KOPT-K1 (cell line): ENCODE measurements at regions not wholly inside any gene's neighbourhood (a gene's known extent, or its start where the extent isn't known, plus 50 kb on each side); places are given as distances from the start of the nearest gene placed in this dataset.

ENCODE experiments used
- H3K27ac ChIP-seq: fragments of 200-600 bp; sonication (generic); 2 replicates; pipeline ENCODE4 v1.5.1; 2016; ENCODE audit warnings: antibody characterized with exemption, mild to moderate bottlenecking, low read depth, low read length; ENCODE audit not compliant: poor library complexity, severe bottlenecking
- H3K36me3 ChIP-seq: fragments of 200-600 bp; sonication (generic); 2 replicates; pipeline ENCODE4 v1.5.1; 2017; ENCODE audit warnings: antibody characterized with exemption, mild to moderate bottlenecking, low read length, moderate library complexity; ENCODE audit not compliant: insufficient read depth
- H3K9me3 ChIP-seq: fragments of 200-600 bp; sonication (generic); 2 replicates; pipeline ENCODE4 v1.5.1; 2017; ENCODE audit warnings: antibody characterized with exemption, low read length, mild to moderate bottlenecking; ENCODE audit not compliant: insufficient read depth, poor library complexity, severe bottlenecking

DNA sequence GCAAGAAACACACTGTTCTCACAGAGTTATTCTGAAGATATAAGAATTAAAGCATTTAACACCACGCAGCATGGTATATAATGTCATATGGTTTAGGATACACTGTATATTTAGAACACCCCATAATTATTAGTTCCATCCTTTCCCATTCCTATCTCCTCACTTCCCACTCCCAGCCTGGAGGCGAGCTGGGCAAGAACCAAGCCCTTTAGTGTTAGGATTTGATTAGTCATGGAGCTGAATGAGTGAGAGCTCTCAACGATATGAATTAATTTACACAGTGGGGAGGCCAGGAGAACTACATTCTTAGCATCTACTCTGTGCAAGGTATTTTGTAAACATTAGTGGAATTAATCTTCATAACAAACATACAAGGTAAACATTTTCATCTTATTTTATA, 934.3 kb downstream of the DIAPH3 start:
- no peak overlapping the region for H3K27ac ChIP-seq
- H3K36me3 ChIP-seq: no peaks in the 10 kb centered on the region
- no peaks in the 10 kb centered on the region for H3K9me3 ChIP-seq

GRCh38 chr13:59229861-59230260, 933.9 kb downstream of the DIAPH3 start:
- Histone ChIP-seq H3K9me3 (no peaks in the 10 kb centered on the region), H3K36me3 (no peaks in the 10 kb centered on the region), H3K27ac (no peak overlapping the region)

GRCh38 chr13:59230484-59231264, 933.1 kb downstream of the DIAPH3 start:
- Histone ChIP-seq H3K36me3 (no peaks in the 10 kb centered on the region), H3K9me3 (no peaks in the 10 kb centered on the region), H3K27ac (no peak overlapping the region)

- H3K36me3 ChIP-seq: no peaks in the 10 kb centered on the region
- H3K9me3 ChIP-seq: no peaks in the 10 kb centered on the region
- no peak overlapping the region for H3K27ac ChIP-seq
Observed at GRCh38 chr13:59236309-59236919, 927.3 kb downstream of the DIAPH3 start.

DNA sequence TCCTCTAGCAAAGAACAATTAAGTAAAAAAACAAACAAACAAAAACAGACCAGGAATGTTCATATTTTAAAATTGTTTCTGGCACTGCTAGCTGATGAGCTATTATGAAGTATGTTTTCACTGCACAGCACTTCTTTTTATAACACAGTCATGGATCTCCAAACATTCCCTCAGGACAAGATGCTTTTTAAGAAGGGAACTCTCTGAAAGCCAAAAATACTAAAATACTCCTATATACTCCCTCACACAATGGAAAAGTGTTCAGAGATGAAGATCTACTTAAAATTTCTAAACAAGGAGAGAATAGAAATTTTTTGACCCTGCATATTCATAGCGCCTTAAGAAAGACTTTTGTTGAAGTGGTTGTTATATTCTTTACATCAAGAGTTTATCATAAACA, 926.8 kb downstream of the DIAPH3 start:
- no peaks in the 10 kb centered on the region for H3K9me3 ChIP-seq
- H3K27ac ChIP-seq: no peak overlapping the region
- H3K36me3 ChIP-seq: no peaks in the 10 kb centered on the region

- Histone ChIP-seq H3K36me3 (no peaks in the 10 kb centered on the region), H3K9me3 (no peaks in the 10 kb centered on the region), H3K27ac (no peak overlapping the region)
Observed at GRCh38 chr13:59247171-59247570, 916.6 kb downstream of the DIAPH3 start.

DNA sequence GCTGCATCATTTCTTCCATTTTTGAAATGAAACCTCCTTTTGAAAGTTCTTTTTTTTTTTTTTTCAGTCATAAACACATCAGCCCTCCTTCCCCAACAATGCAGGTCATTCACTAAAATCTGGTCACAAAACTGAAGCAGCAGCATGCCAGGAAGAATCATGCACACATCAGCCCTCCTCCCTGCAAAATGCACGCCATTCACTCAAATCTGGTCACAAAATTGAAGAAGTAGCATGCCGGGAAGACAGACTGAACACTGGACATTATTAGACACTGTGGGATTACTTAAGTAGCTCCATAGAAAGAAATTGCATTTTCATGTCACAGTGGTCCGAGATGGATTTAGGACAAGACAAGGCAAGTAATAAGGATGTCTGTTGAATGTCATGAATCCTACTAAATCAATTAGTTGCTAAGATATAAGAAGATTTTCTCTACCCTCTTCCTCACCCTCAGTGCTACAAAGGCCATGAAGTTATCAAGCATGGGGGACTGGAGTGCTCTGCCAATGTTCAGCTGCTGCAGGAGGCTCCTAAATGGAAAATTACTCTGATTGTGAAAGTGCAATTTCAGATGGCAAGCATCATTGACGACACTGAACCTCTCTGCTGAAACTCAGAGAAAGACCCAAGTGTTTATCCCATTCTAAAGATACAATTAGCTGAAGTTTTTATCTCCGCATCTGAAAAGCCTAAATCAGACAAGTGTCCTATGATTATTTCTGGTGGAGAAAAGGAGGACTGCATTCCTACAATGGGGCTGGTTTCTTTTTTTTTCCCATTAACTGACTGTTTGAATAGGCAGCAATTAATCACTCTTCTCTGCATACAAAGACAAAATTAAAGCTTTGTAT, 913.2 kb downstream of the DIAPH3 start:
- no peaks in the 10 kb centered on the region for H3K9me3 ChIP-seq
- H3K36me3 ChIP-seq: no peaks in the 10 kb centered on the region
- H3K27ac ChIP-seq: no peak overlapping the region

DNA sequence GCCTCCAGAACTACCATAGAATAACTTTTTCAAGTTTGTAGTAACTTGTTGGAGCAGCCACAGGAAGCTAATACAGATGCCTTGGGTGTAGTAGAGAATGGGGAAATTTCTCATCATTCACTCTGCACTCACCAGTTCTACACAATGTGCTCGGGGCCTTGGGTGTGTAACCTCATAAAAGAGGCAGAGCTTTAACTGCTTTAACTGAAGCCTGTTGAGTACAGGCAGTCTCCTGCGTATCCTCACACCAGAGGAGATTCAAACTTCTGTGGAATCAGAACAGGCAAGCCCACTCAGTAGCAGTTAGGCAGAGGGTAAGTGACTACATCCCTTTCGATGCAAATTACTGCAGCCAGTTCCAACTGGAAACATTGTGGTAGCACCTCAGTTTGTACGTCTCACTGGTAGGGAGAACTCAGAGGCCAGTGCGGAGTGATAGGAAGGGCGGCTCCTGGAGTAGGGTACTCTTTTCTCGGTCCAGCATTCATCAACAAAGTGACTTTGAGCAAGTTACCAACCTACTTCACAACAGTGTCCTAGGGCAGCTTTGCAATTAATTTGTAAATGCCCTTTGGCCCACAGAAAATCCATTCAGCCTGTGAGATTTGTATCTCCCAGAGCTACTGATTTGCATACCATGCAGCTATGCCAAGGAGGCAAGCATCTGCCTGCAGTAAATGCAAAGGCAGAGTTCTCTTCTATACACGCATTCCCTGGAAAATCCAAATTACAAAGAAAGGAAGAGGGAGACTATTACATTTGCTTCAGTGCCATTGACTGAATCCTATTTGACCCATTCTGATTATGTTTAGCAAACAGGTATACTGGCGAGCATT, 904.3 kb downstream of the DIAPH3 start:
- Histone ChIP-seq H3K27ac (no peak overlapping the region), H3K36me3 (no peaks in the 10 kb centered on the region), H3K9me3 (no peaks in the 10 kb centered on the region)

DNA sequence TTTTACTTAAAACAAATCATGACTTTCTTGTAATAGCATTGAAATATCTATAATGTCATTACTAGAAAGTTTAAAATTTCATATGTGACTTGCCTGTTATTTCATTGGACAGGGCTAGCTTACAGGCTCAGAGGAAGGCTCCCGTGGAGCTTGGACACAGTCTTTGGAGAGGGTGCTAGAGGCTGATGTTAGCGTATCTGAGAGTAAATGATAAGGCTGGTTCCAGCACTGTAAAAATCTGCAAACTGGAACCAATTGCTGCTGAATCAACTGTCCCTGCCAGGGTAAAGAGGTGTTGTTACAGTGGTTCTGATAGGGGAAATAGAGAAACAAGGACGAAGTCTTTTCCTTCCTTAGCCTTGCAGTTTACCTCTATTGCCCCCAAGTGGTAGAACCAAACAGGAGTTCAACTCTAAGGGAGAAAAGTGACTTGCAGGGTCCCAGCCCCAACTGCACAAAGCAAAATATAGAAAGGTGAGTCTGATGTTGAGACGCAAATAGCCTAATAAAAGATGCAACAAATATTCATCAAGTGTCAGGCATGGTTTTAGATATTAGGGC, 901.7 kb downstream of the DIAPH3 start:
- no peaks in the 10 kb centered on the region for H3K9me3 ChIP-seq
- H3K27ac ChIP-seq: no peak overlapping the region
- no peaks in the 10 kb centered on the region for H3K36me3 ChIP-seq

GRCh38 chr13:59263531-59263930, 900.2 kb downstream of the DIAPH3 start:
- Histone ChIP-seq H3K27ac (no peak overlapping the region), H3K36me3 (no peaks in the 10 kb centered on the region)

DNA sequence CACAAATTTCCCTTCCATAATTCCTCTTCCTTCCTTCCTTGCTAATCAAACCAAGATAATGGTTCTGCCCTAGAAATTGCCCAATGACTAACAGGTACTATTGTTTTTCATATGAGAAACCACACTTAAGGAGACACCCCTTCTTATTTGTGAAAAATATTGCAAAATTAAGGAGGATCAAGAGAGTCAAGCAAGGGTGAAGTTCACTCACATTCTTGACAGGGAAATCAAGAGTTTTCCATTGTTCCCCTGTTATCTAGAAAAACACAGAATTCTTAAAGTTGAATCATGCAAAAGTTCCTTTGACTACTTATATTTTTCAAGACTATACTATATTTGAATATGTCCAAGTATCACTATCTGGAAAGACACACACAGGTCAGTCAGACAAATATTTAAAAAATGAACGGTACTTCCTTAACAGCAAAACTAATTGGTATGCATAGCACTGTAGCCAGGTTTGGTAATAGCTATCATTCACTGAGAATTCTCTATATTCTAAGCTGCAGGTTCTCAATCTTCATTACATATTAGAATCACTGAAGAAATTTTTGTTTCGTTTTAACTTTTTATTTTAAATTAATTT, 897.2 kb downstream of the DIAPH3 start:
- H3K9me3 ChIP-seq: no peaks in the 10 kb centered on the region
- no peaks in the 10 kb centered on the region for H3K36me3 ChIP-seq
- H3K27ac ChIP-seq: no peak overlapping the region

More at GRCh38 chr13:59263531-59263930, 900.2 kb downstream of the DIAPH3 start:
- no peaks in the 10 kb centered on the region for H3K9me3 ChIP-seq

DNA sequence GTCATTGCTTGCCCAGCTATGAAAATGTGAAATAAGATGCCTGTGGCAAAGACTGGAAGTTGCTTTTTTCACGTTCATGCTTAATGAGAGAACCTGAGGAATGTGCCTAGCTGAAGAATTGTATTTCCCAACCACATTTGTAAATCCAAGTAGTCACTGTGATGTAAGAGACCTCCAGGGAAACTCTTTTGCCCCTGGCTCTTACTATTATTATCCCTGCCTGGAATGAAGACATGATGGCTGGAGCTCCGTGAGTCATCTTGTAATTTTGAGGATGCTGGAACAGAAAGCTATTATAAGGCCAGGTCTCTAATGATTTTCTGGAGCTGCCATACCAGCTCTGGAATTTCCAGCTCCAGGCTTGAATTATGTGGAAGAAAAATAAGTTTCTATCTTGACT, 894.3 kb downstream of the DIAPH3 start:
- H3K27ac ChIP-seq: no peak overlapping the region
- no peaks in the 10 kb centered on the region for H3K36me3 ChIP-seq
- no peaks in the 10 kb centered on the region for H3K9me3 ChIP-seq

GRCh38 chr13:59270327-59270726, 893.4 kb downstream of the DIAPH3 start:
- H3K9me3 ChIP-seq: no peaks in the 10 kb centered on the region
- H3K27ac ChIP-seq: no peak overlapping the region
- no peaks in the 10 kb centered on the region for H3K36me3 ChIP-seq
